ENCODE measurements at regions not wholly inside any gene's neighbourhood (a gene's known extent, or its start where the extent isn't known, plus 50 kb on each side); places are given as distances from the start of the nearest gene placed in this dataset.

- Histone ChIP-seq H3K27ac (ENCODE audit: low read depth, low read length) (no peak overlapping the region), H3K4me3 (ENCODE audit: low read depth, low read length) (no peak overlapping the region), H3K27me3 (ENCODE audit: control insufficient read depth, insufficient read depth, low read length) (no peaks in the 10 kb centered on the region), H3K9me3 (ENCODE audit: control insufficient read depth, insufficient read depth, low read length) (no peaks in the 10 kb centered on the region)
- no peak for DNase-seq (ENCODE audit: low read depth, low spot score)
- TF ChIP-seq, protein P1, sequence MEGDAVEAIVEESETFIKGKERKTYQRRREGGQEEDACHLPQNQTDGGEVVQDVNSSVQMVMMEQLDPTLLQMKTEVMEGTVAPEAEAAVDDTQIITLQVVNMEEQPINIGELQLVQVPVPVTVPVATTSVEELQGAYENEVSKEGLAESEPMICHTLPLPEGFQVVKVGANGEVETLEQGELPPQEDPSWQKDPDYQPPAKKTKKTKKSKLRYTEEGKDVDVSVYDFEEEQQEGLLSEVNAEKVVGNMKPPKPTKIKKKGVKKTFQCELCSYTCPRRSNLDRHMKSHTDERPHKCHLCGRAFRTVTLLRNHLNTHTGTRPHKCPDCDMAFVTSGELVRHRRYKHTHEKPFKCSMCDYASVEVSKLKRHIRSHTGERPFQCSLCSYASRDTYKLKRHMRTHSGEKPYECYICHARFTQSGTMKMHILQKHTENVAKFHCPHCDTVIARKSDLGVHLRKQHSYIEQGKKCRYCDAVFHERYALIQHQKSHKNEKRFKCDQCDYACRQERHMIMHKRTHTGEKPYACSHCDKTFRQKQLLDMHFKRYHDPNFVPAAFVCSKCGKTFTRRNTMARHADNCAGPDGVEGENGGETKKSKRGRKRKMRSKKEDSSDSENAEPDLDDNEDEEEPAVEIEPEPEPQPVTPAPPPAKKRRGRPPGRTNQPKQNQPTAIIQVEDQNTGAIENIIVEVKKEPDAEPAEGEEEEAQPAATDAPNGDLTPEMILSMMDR (IDR thresholded peaks at IDR 0.05; ENCODE audit: low read depth, low read length) = no peak
- CTCF ChIA-PET = no interaction called here
- POLR2A ChIA-PET = interaction anchor here (0.6 kb wide), 1 partner anchor 29 kb away, joined by 3 read pairs; no protein-coding TSS in a partner anchor
These were observed 717.5 kb downstream of the TUSC7 start for GRCh38 chr3:117427081-117427480.

DNA sequence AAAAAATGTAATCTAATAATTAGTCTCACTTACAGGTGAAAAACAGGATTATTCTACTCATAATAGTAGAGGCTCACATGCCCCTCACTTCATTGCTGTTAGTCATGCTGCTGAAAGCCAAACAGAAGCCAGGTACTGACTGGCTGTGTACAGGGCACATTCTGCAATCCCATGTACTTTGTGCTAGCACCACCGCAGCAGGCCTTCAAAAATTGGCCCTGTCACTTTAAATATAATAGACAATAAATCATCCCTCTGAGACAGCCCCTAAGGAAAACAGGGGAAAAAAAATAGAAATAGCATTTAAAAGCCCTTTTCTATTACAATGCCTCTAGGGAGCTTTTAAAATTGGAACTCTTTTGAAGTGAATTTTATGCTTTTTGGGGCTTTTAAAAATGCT, 723.8 kb downstream of the TUSC7 start:
- ChIA-PET POLR2A (no interaction called here), CTCF (no interaction called here)
- H3K9me3 ChIP-seq (ENCODE audit: control insufficient read depth, insufficient read depth, low read length) = no peaks in the 10 kb centered on the region
- H3K27ac ChIP-seq (ENCODE audit: low read depth, low read length) = no peak overlapping the region
- H3K4me3 ChIP-seq (ENCODE audit: low read depth, low read length) = no peak overlapping the region
- no peaks in the 10 kb centered on the region for H3K27me3 ChIP-seq (ENCODE audit: control insufficient read depth, insufficient read depth, low read length)
- DNase-seq (ENCODE audit: low read depth, low spot score) = no peak
- TF ChIP-seq, protein P1 (IDR thresholded peaks at IDR 0.05; ENCODE audit: low read depth, low read length) = no peak

DNA sequence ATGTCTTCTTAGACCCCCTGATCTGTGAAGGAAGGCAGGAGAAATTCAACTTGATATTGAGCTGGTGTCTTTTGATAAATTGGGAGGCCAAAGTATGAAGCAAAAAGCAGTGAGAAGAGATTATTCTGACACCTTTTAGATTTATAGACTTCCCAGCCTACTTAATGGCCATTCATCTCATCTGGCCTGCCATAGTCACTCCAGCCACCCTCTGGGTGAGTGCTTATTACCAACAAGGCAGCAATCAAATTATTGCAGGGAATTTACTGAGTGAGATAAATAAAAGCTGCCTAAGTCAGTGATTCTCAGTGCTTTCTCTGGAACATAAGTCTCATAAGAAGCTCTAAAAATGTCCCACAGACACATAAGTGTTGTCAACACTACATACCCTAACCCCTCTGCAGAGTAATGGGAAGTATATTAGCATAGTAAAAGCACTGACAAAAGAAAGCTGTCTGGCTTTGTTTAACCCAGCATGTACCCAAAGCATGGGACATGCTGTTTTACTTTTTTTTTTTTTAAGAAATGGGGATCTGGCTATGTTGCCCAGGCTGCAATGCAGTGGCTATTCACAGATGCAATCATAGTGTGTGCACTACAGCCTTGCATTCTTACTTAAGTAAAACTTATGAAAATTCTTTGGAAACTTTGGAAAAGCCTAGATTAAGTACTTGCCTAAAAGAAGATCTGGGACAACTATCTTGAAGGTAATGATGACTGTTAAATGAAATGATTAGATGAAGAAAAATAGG, 725.3 kb downstream of the TUSC7 start:
- TF ChIP-seq, protein P1 (IDR thresholded peaks at IDR 0.05; ENCODE audit: low read depth, low read length) = no peak
- DNase-seq (ENCODE audit: low read depth, low spot score) = no peak
- H3K27me3 ChIP-seq (ENCODE audit: control insufficient read depth, insufficient read depth, low read length) = no peaks in the 10 kb centered on the region
- no peak overlapping the region for H3K27ac ChIP-seq (ENCODE audit: low read depth, low read length)
- ChIA-PET CTCF (no interaction called here), POLR2A (no interaction called here)
- H3K9me3 ChIP-seq (ENCODE audit: control insufficient read depth, insufficient read depth, low read length) = no peaks in the 10 kb centered on the region
- H3K4me3 ChIP-seq (ENCODE audit: low read depth, low read length) = no peak overlapping the region

DNA sequence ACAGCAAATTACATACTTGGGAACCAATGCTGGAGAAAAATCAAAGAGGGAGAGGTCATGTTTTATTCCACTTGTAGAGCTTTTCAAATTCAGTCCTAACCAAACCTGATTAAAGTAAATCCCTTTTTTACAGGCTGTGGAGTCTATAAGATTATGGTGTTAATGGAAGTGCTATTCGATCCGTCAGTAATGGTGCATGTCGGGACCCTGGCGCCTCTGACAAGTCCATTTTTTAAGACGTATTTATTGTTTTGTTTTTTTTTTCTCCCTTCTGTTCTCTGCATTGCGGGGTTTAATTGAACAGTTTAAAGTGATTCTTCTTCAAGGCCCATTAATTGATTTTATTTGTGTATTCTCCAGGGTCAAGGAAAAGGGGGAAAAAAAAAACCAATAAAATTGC, 725.9 kb downstream of the TUSC7 start:
- POLR2A ChIA-PET = no interaction called here
- CTCF ChIA-PET = interaction anchor here (0.7 kb wide), 1 partner anchor 37 kb away, joined by 3 read pairs; no protein-coding TSS in a partner anchor
- H3K27me3 ChIP-seq (ENCODE audit: control insufficient read depth, insufficient read depth, low read length) = no peaks in the 10 kb centered on the region
- no peaks in the 10 kb centered on the region for H3K9me3 ChIP-seq (ENCODE audit: control insufficient read depth, insufficient read depth, low read length)
- TF ChIP-seq, protein P1 (IDR thresholded peaks at IDR 0.05; ENCODE audit: low read depth, low read length) = no peak
- no peak overlapping the region for H3K4me3 ChIP-seq (ENCODE audit: low read depth, low read length)
- no peak overlapping the region for H3K27ac ChIP-seq (ENCODE audit: low read depth, low read length)
- DNase-seq (ENCODE audit: low read depth, low spot score) = no peak

DNA sequence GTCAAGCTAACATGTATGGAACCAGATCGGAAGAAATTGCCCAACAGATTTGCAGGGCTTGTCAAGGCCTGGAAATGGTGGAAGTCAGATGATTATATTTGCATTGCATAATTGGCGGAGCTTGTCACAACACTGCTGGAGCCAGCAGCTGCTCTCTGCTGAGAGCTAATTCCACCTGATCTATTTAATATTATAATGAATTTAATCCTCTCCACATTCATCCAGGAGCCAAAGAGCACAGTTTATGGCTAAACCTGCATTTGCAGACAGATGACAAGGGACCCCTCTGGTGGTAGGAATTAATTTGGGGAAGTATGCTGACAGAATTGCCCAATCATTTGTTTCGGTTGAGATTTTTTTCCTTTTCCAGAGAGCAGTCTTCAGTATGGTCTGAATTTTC, 730.2 kb downstream of the TUSC7 start:
- CTCF ChIA-PET = interaction anchor here (0.7 to 2.7 kb wide), 7 partner anchors 10 to 669 kb away, joined by 3 to 11 read pairs (median 5); no protein-coding TSS in a partner anchor
- Histone ChIP-seq H3K4me3 (ENCODE audit: low read depth, low read length) (no peak overlapping the region), H3K27ac (ENCODE audit: low read depth, low read length) (no peak overlapping the region), H3K9me3 (ENCODE audit: control insufficient read depth, insufficient read depth, low read length) (no peaks in the 10 kb centered on the region), H3K27me3 (ENCODE audit: control insufficient read depth, insufficient read depth, low read length) (no peaks in the 10 kb centered on the region)
- POLR2A ChIA-PET = no interaction called here
- DNase-seq (ENCODE audit: low read depth, low spot score) = no peak
- TF ChIP-seq, protein P1 (IDR thresholded peaks at IDR 0.05; ENCODE audit: low read depth, low read length) = peak; percentile 55
